GM12864 (cell line): ENCODE measurements at regions not wholly inside any gene's neighbourhood (a gene's known extent, or its start where the extent isn't known, plus 50 kb on each side); places are given as distances from the start of the nearest gene placed in this dataset.

Experiments
- DNase-seq: peaks from one replicate; pipeline ENCODE4 v3.0.0-alpha.2; 2011; ENCODE audit warnings: low read depth
- H3K4me3 ChIP-seq: 2 replicates; pipeline ENCODE4 v1.5.1; 2011; ENCODE audit warnings: mild to moderate bottlenecking, low read depth, low read length, control low read depth
- CTCF ChIP-seq: IDR thresholded peaks from 2 replicates; pipeline ENCODE4 v1.5.1; 2011; ENCODE audit warnings: low read depth, mild to moderate bottlenecking, moderate library complexity, low read length, control low read depth, inconsistent platforms; ENCODE audit errors: missing control alignments

- no peak for DNase-seq
- no peak for TF ChIP-seq CTCF
Measured at GRCh38 chr6:66771626-66772025, 1064.6 kb upstream of the EYS start.

GRCh38 chr6:66751630-66752029 lies 1044.6 kb upstream of the EYS start:
- DNase-seq: no peak
- no peak overlapping the region for H3K4me3 ChIP-seq
- TF ChIP-seq CTCF: no peak

More at GRCh38 chr6:66771626-66772025, 1064.6 kb upstream of the EYS start:
- H3K4me3 ChIP-seq: no peak overlapping the region

GRCh38 chr6:66740346-66740745 lies 1033.3 kb upstream of the EYS start:
- no peak overlapping the region for H3K4me3 ChIP-seq
- no peak for DNase-seq
- TF ChIP-seq CTCF: no peak

GRCh38 chr6:66735106-66735890 lies 1028.3 kb upstream of the EYS start:
- no peak for DNase-seq
- H3K4me3 ChIP-seq: no peak overlapping the region
- TF ChIP-seq CTCF: no peak

- DNase-seq: no peak
- no peak overlapping the region for H3K4me3 ChIP-seq
- no peak for TF ChIP-seq CTCF
Measured at GRCh38 chr6:66731310-66731709, 1024.3 kb upstream of the EYS start.

- H3K4me3 ChIP-seq: no peak overlapping the region
- no peak for TF ChIP-seq CTCF
- DNase-seq: no peak
Measured at GRCh38 chr6:66725670-66726069, 1018.6 kb upstream of the EYS start.

GRCh38 chr6:66717801-66718200 lies 1010.8 kb upstream of the EYS start:
- no peak for TF ChIP-seq CTCF
- no peak for DNase-seq
- H3K4me3 ChIP-seq: no peak overlapping the region
